ENCODE measurements at regions not wholly inside any gene's neighbourhood (a gene's known extent, or its start where the extent isn't known, plus 50 kb on each side); places are given as distances from the start of the nearest gene placed in this dataset.
A peak's percentile ranks its signal among the peaks of the same experiment; 100 is the strongest.

DNA sequence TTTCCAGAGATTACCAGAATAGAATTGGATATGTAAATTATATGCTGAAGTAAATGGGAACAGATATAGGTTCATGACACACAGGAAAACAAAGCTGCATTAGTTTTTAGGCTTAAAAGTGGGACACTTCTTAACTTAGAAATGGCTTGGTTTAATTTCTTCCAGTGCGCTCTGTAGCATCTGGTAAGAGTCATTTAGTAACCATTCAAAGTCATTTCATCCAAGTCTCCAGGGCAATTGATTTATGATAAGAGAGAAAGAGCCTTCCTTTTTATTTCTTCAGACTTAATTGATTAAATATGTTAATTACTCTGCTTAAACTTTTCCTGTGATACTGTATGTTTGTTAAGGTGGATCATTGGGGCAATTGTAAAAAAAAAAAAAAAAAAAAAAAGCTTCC lies 368.0 kb downstream of the DOK5 start:
- DNase-seq: no peak
- no peaks in the 10 kb centered on the region for H3K4me1 Mint-ChIP-seq
- no peaks in the 10 kb centered on the region for H3K36me3 ChIP-seq (ENCODE audit: insufficient read depth, low read length)
- no peak overlapping the region for H3K27ac Mint-ChIP-seq
- peaks cover 0 to 3% of the 10 kb centered on the region in 2 donors for H3K27me3 Mint-ChIP-seq
- POLR2A ChIA-PET (ENCODE audit: partially characterized antibody): no interaction called here
- no peaks in the 10 kb centered on the region for H3K36me3 Mint-ChIP-seq
- no peak overlapping the region for H3K4me3 ChIP-seq (ENCODE audit: low read length in 2 of 2)
- intact Hi-C loops (cut with micrococcal nuclease): no loop called here
- peaks cover 0 to 7% (median 0%) of the 10 kb centered on the region in 8 donors for H3K9me3 Mint-ChIP-seq
- no peaks in the 10 kb centered on the region for H3K4me1 ChIP-seq (ENCODE audit: insufficient read depth, low read length)
- no peak overlapping the region for H3K27ac ChIP-seq (ENCODE audit: low read depth, low read length)
- H3K9me3 ChIP-seq (ENCODE audit: control insufficient read depth in 1 of 2, low read length in 2 of 2): no peaks in the 10 kb centered on the region
- H3K4me3 Mint-ChIP-seq: no peak overlapping the region
- CTCF ChIA-PET (ENCODE audit: partially characterized antibody): no interaction called here
- no peaks in the 10 kb centered on the region for H3K27me3 ChIP-seq (ENCODE audit: insufficient read depth, low read length)

DNA sequence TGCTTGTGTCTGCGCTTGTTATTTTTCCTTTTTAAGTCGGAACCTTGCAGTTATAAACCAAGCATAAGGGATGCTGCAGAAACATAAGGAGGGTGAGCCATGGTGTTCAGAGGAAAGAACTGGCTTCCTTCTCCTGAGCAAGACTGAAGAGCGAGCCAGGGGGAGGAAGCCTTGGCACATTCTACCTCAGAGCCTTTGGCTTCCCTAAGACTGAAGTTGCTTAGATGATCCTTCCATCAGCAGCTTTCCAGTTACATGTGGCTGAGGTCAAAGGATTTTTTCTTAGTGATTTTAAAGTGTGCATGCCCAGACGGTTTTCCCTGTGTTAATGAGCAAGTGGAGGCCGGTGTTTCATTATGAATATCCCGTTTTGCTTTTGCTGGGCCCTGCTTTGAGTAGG lies 363.8 kb downstream of the DOK5 start:
- Histone ChIP-seq H3K27ac (ENCODE audit: low read depth, low read length) (no peak overlapping the region), H3K9me3 (ENCODE audit: control insufficient read depth in 1 of 2, low read length in 2 of 2) (no peaks in the 10 kb centered on the region), H3K4me3 (ENCODE audit: low read length in 2 of 2) (no peak overlapping the region), H3K27me3 (ENCODE audit: insufficient read depth, low read length) (no peaks in the 10 kb centered on the region), H3K4me1 (ENCODE audit: insufficient read depth, low read length) (no peaks in the 10 kb centered on the region), H3K36me3 (ENCODE audit: insufficient read depth, low read length) (no peaks in the 10 kb centered on the region)
- peaks cover 0 to 3% of the 10 kb centered on the region in 2 donors for H3K27me3 Mint-ChIP-seq
- intact Hi-C loops (cut with micrococcal nuclease): no loop called here
- DNase-seq: no peak
- no peak overlapping the region for H3K4me3 Mint-ChIP-seq
- peaks cover 0 to 2% (median 0%) of the 10 kb centered on the region in 8 donors for H3K9me3 Mint-ChIP-seq
- H3K27ac Mint-ChIP-seq: no peak overlapping the region
- H3K36me3 Mint-ChIP-seq: no peaks in the 10 kb centered on the region
- ChIA-PET CTCF (ENCODE audit: partially characterized antibody) (no interaction called here), POLR2A (ENCODE audit: partially characterized antibody) (no interaction called here)
- no peaks in the 10 kb centered on the region for H3K4me1 Mint-ChIP-seq

DNA sequence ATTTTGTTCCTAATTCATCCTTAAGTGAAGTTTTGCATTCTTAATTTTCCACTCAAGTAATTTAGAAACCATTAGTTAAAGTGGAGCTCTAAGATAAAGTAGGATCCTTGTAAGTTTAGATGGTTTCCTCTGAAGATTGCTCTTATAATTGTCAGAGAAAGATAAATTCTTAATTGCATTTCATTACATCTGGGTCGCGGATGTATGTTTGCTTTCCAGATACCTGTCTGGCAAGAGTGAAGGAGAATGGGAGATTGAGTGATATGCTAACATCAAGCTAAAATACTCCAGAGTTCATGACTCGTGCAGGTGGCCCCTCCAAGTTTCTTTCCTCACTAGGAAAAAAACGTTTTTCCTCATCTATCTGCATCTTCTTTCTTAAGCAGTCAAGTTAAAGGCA lies 361.8 kb downstream of the DOK5 start:
- peaks cover 0 to 2% (median 0%) of the 10 kb centered on the region in 8 donors for H3K9me3 Mint-ChIP-seq
- H3K27me3 ChIP-seq (ENCODE audit: insufficient read depth, low read length): no peaks in the 10 kb centered on the region
- ChIA-PET CTCF (ENCODE audit: partially characterized antibody) (no interaction called here), POLR2A (ENCODE audit: partially characterized antibody) (no interaction called here)
- peaks cover 0 to 3% of the 10 kb centered on the region in 2 donors for H3K27me3 Mint-ChIP-seq
- H3K4me1 Mint-ChIP-seq: no peaks in the 10 kb centered on the region
- H3K27ac ChIP-seq (ENCODE audit: low read depth, low read length): no peak overlapping the region
- H3K9me3 ChIP-seq (ENCODE audit: control insufficient read depth in 1 of 2, low read length in 2 of 2): no peaks in the 10 kb centered on the region
- no peaks in the 10 kb centered on the region for H3K36me3 ChIP-seq (ENCODE audit: insufficient read depth, low read length)
- H3K4me1 ChIP-seq (ENCODE audit: insufficient read depth, low read length): no peaks in the 10 kb centered on the region
- no peak overlapping the region for H3K27ac Mint-ChIP-seq
- H3K4me3 ChIP-seq (ENCODE audit: low read length in 2 of 2): no peak overlapping the region
- H3K36me3 Mint-ChIP-seq: no peaks in the 10 kb centered on the region
- intact Hi-C loops (cut with micrococcal nuclease): no loop called here
- no peak for DNase-seq
- H3K4me3 Mint-ChIP-seq: no peak overlapping the region

DNA sequence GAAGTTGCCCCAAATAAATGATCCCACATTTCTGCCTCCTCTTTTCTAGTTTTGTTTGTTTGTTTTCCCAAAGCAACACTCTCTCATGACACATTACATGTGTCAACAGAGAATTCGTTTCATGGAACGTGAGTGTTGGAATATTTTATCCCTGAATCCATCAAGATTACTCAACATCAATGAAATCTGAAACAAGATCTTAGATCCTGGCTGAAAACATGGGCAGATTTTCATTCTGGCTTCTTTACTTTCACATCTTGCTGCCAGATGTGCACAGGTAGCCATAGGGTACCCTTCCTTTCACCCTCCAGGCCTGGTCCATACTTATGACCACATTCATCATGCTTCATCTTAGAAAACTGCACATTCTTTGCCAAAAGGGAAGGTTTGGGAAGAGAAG lies 347.0 kb downstream of the DOK5 start:
- Mint-ChIP-seq H3K27me3 (no peaks in the 10 kb centered on the region), H3K4me3 (no peak overlapping the region), H3K4me1 (no peaks in the 10 kb centered on the region), H3K27ac (no peak overlapping the region), H3K36me3 (no peaks in the 10 kb centered on the region), H3K9me3 (peaks cover 0 to 3% (median 0%) of the 10 kb centered on the region in 8 donors)
- no peaks in the 10 kb centered on the region for H3K4me1 ChIP-seq (ENCODE audit: insufficient read depth, low read length)
- no peaks in the 10 kb centered on the region for H3K27me3 ChIP-seq (ENCODE audit: insufficient read depth, low read length)
- no peaks in the 10 kb centered on the region for H3K36me3 ChIP-seq (ENCODE audit: insufficient read depth, low read length)
- H3K4me3 ChIP-seq (ENCODE audit: low read length in 2 of 2): no peak overlapping the region
- no peak for DNase-seq
- intact Hi-C loops (cut with micrococcal nuclease): no loop called here
- ChIA-PET CTCF (ENCODE audit: partially characterized antibody) (no interaction called here), POLR2A (ENCODE audit: partially characterized antibody) (no interaction called here)
- H3K27ac ChIP-seq (ENCODE audit: low read depth, low read length): no peak overlapping the region
- no peaks in the 10 kb centered on the region for H3K9me3 ChIP-seq (ENCODE audit: control insufficient read depth in 1 of 2, low read length in 2 of 2)

DNA sequence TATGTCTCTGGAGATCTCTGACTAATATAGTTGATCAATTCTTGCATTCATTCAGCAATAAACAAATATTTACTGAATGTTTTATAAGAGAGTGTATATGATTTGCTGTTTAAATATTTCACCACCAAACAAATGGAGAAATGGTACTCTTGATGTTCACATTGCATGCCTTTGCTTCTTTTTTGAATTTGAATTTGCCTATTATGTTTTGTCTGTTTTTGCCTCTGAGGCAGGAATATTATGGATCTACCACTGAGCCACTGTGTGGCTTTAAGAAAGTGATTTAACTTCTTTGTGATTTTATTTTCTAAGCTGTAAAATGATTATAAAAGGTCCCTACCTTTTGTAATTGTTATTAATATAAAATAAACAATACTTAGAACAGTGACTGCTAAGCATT lies 345.0 kb downstream of the DOK5 start:
- H3K4me1 Mint-ChIP-seq: no peaks in the 10 kb centered on the region
- no peaks in the 10 kb centered on the region for H3K27me3 ChIP-seq (ENCODE audit: insufficient read depth, low read length)
- H3K36me3 Mint-ChIP-seq: no peaks in the 10 kb centered on the region
- ChIA-PET POLR2A (ENCODE audit: partially characterized antibody) (no interaction called here), CTCF (ENCODE audit: partially characterized antibody) (no interaction called here)
- H3K27ac ChIP-seq (ENCODE audit: low read depth, low read length): no peak overlapping the region
- no peak overlapping the region for H3K4me3 ChIP-seq (ENCODE audit: low read length in 2 of 2)
- H3K4me1 ChIP-seq (ENCODE audit: insufficient read depth, low read length): no peaks in the 10 kb centered on the region
- H3K36me3 ChIP-seq (ENCODE audit: insufficient read depth, low read length): no peaks in the 10 kb centered on the region
- H3K27ac Mint-ChIP-seq: no peak overlapping the region
- no peaks in the 10 kb centered on the region for H3K27me3 Mint-ChIP-seq
- H3K4me3 Mint-ChIP-seq: no peak overlapping the region
- no peaks in the 10 kb centered on the region for H3K9me3 ChIP-seq (ENCODE audit: control insufficient read depth in 1 of 2, low read length in 2 of 2)
- peaks cover 0 to 2% (median 0%) of the 10 kb centered on the region in 8 donors for H3K9me3 Mint-ChIP-seq
- intact Hi-C loops (cut with micrococcal nuclease): no loop called here
- DNase-seq: no peak

DNA sequence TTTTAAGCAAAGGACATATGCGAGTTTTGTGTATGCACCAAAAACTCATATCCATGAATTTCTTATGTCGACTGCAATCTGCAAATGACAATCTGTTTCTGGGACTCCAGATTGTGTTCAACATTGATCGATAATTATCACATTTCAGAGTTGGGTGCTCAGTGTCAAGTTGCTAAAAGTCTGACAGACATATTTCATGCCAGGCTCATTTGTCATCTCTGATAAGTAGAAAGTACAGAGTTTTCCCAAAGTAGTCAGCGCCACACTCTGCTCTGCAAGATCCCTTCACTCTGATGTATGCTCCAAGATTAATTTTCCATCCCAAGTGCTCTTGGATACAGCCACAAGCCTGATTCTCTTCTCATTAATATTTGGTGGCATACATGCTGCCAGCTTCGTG lies 331.1 kb downstream of the DOK5 start:
- H3K4me3 ChIP-seq (ENCODE audit: low read length in 2 of 2): no peak overlapping the region
- no peaks in the 10 kb centered on the region for H3K27me3 ChIP-seq (ENCODE audit: insufficient read depth, low read length)
- Mint-ChIP-seq H3K4me1 (no peaks in the 10 kb centered on the region), H3K27me3 (no peaks in the 10 kb centered on the region), H3K4me3 (no peak overlapping the region), H3K9me3 (peaks cover 0 to 6% (median 0%) of the 10 kb centered on the region in 8 donors), H3K36me3 (no peaks in the 10 kb centered on the region), H3K27ac (peak overlapping the region in 1 of 7 donors; percentile 3)
- POLR2A ChIA-PET (ENCODE audit: partially characterized antibody): no interaction called here
- no peak for DNase-seq
- intact Hi-C loops (cut with micrococcal nuclease): no loop called here
- no peaks in the 10 kb centered on the region for H3K4me1 ChIP-seq (ENCODE audit: insufficient read depth, low read length)
- H3K36me3 ChIP-seq (ENCODE audit: insufficient read depth, low read length): no peaks in the 10 kb centered on the region
- no peaks in the 10 kb centered on the region for H3K9me3 ChIP-seq (ENCODE audit: control insufficient read depth in 1 of 2, low read length in 2 of 2)
- CTCF ChIA-PET (ENCODE audit: partially characterized antibody): no interaction called here
- H3K27ac ChIP-seq (ENCODE audit: low read depth, low read length): no peak overlapping the region

DNA sequence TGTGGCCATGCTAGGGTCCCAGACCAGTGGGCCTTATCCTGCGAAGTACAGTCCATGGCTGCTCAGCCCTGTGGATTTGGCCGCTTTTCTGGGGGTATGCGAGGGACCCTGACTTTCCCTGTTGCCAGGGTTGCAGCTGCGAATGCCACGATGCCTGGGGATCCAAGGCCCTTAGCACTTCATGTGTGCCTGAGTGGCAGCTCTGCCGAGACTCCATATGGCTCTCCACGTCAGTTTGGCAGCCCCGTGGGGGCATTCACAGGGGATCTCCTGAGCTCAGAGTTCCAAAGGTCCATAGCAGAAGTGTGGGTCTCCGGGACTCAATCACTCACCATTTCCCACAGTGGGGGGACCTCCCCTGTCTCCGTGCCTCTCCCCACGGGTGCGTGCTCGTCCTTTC lies 319.5 kb downstream of the DOK5 start:
- Mint-ChIP-seq H3K27me3 (no peaks in the 10 kb centered on the region), H3K4me1 (no peaks in the 10 kb centered on the region), H3K9me3 (peaks cover 0 to 13% (median 8%) of the 10 kb centered on the region in 8 donors), H3K27ac (no peak overlapping the region), H3K4me3 (no peak overlapping the region), H3K36me3 (no peaks in the 10 kb centered on the region)
- Histone ChIP-seq H3K4me1 (ENCODE audit: insufficient read depth, low read length) (no peaks in the 10 kb centered on the region), H3K27ac (ENCODE audit: low read depth, low read length) (no peak overlapping the region), H3K4me3 (ENCODE audit: low read length in 2 of 2) (no peak overlapping the region), H3K36me3 (ENCODE audit: insufficient read depth, low read length) (no peaks in the 10 kb centered on the region), H3K27me3 (ENCODE audit: insufficient read depth, low read length) (no peaks in the 10 kb centered on the region), H3K9me3 (ENCODE audit: control insufficient read depth in 1 of 2, low read length in 2 of 2) (no peaks in the 10 kb centered on the region)
- no peak for DNase-seq
- ChIA-PET CTCF (ENCODE audit: partially characterized antibody) (no interaction called here), POLR2A (ENCODE audit: partially characterized antibody) (no interaction called here)
- intact Hi-C loops (cut with micrococcal nuclease): no loop called here

DNA sequence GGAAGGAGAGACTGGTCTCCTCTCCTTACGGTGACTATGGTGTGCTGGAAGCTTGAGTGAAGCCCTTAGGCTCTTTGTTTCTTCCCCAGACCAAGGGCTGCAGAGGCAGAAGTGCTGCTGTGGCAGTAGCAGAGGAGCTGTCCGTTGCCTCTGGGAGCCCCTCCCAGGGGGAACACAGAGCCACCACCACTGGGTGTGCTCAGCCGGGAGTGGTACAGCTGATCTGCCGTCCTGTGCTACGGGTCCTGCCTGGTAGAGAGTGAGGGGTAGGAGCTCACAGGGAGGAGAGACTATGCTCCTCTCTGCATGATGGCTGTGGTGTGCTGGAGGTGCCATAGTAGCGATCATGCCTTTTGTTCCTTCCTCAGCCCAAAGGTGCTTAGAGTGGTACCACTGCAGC lies 318.7 kb downstream of the DOK5 start:
- Mint-ChIP-seq H3K27me3 (no peaks in the 10 kb centered on the region), H3K27ac (no peak overlapping the region), H3K4me1 (no peaks in the 10 kb centered on the region), H3K4me3 (no peak overlapping the region), H3K36me3 (no peaks in the 10 kb centered on the region), H3K9me3 (peaks cover 0 to 19% (median 9%) of the 10 kb centered on the region in 8 donors)
- Histone ChIP-seq H3K27me3 (ENCODE audit: insufficient read depth, low read length) (no peaks in the 10 kb centered on the region), H3K27ac (ENCODE audit: low read depth, low read length) (no peak overlapping the region), H3K4me3 (ENCODE audit: low read length in 2 of 2) (no peak overlapping the region), H3K4me1 (ENCODE audit: insufficient read depth, low read length) (no peaks in the 10 kb centered on the region), H3K9me3 (ENCODE audit: control insufficient read depth in 1 of 2, low read length in 2 of 2) (no peaks in the 10 kb centered on the region), H3K36me3 (ENCODE audit: insufficient read depth, low read length) (no peaks in the 10 kb centered on the region)
- intact Hi-C loops (cut with micrococcal nuclease): no loop called here
- CTCF ChIA-PET (ENCODE audit: partially characterized antibody): no interaction called here
- POLR2A ChIA-PET (ENCODE audit: partially characterized antibody): no interaction called here
- no peak for DNase-seq
